Liver (tissue), 3 donors: ENCODE measurements at regions not wholly inside any gene's neighbourhood (a gene's known extent, or its start where the extent isn't known, plus 50 kb on each side); places are given as distances from the start of the nearest gene placed in this dataset.

Source experiments
- EGR1 ChIP-seq, 2 donors: IDR thresholded peaks; 2 replicates each; pipeline ENCODE4 v1.6.1; 2016 to 2018; ENCODE audit warnings: antibody characterized with exemption in 2 of 2, low read depth in 2 of 2
- JUND ChIP-seq, 2 donors: IDR thresholded peaks; 2 replicates each; pipeline ENCODE4 v1.6.1; 2016; ENCODE audit warnings: antibody characterized with exemption in 2 of 2
- MAX ChIP-seq: IDR thresholded peaks from 2 replicates; pipeline ENCODE4 v1.6.1; 2016; ENCODE audit warnings: antibody characterized with exemption
- RAD21 ChIP-seq, 2 donors: IDR thresholded peaks; 2 replicates each; pipeline ENCODE4 v1.6.1; 2016; ENCODE audit warnings: antibody characterized with exemption in 2 of 2, mild to moderate bottlenecking in 2 of 2
- SP1 ChIP-seq: IDR thresholded peaks from 2 replicates; pipeline ENCODE4 v1.6.1; 2018; ENCODE audit warnings: antibody characterized with exemption, mild to moderate bottlenecking
- TF ChIP-seq, protein P1 (sequence below): fragments of 150-350 bp; IDR thresholded peaks from 2 replicates; pipeline ENCODE4 v1.5.1; 2017; ENCODE audit warnings: improper control_type of control experiment, low read depth, low read length; ENCODE audit not compliant: missing input control
- donor health status: healthy.
- donor health status: healthy.

GRCh38 chr3:13159890-13160289 lies 86.7 kb upstream of the IQSEC1 start:
- TF ChIP-seq, protein P1, sequence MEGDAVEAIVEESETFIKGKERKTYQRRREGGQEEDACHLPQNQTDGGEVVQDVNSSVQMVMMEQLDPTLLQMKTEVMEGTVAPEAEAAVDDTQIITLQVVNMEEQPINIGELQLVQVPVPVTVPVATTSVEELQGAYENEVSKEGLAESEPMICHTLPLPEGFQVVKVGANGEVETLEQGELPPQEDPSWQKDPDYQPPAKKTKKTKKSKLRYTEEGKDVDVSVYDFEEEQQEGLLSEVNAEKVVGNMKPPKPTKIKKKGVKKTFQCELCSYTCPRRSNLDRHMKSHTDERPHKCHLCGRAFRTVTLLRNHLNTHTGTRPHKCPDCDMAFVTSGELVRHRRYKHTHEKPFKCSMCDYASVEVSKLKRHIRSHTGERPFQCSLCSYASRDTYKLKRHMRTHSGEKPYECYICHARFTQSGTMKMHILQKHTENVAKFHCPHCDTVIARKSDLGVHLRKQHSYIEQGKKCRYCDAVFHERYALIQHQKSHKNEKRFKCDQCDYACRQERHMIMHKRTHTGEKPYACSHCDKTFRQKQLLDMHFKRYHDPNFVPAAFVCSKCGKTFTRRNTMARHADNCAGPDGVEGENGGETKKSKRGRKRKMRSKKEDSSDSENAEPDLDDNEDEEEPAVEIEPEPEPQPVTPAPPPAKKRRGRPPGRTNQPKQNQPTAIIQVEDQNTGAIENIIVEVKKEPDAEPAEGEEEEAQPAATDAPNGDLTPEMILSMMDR: no peak
- no peak for TF ChIP-seq JUND (IDR thresholded peaks at IDR 0.05)
- no peak for TF ChIP-seq RAD21 (IDR thresholded peaks at IDR 0.05)
- no peak for TF ChIP-seq SP1
- TF ChIP-seq MAX: no peak
- no peak for TF ChIP-seq EGR1 (IDR thresholded peaks at IDR 0.05; ENCODE audit: low read depth in 2 of 2)
